Suppressor macrophage treated with lipopolysaccharide for 1 hour (primary cell): ENCODE measurements at regions not wholly inside any gene's neighbourhood (a gene's known extent, or its start where the extent isn't known, plus 50 kb on each side); places are given as distances from the start of the nearest gene placed in this dataset.

Experiments
- DNase-seq, 3 donors: peaks; one replicate each; pipeline ENCODE4 v3.0.0-alpha.2; 2020 to 2022

DNA sequence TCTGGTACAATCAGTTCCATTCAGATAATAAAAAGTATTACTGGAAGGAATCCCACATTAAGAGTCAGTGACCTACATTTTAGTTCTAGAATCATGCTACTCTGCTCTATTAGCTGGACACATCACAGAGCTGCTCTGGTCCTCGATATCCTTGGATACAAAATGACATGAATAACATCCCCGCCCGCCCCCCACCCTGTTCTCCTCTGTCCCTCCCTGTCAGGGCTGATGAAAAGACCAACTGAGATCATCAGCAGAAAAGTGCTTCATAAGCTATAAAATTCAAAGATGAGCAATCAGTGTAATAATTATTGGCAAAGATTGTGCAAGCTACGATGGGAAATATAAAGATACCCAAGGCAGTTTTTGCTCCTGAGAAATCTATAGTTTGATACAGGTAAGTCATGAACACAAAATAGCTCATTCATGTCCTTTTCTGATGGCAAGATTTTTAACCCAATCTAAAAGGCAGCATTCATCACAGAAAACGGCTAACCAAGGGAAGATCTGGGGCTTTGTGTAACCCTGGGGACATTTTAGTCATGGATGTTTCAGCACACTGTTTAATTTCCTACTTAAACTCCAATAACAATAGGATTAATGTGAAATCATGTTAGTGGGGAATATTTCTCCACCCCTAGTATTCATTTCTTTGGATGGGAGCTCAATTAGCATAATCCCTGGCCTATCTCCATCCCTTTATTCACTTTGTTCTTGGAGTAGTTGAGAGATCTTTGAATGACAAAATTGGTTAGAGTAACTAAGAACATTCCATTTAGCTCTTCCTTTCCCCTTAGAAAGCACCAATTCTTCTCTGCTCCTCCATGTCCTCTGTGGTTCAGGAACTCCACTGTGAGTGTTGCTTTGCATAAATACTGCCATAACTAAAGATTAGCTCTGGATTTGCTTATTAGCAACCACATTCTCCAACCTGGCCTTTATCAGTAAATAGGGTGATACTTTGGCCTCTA lies 459.4 kb upstream of the GRIA1 start:
- no peak for DNase-seq

DNA sequence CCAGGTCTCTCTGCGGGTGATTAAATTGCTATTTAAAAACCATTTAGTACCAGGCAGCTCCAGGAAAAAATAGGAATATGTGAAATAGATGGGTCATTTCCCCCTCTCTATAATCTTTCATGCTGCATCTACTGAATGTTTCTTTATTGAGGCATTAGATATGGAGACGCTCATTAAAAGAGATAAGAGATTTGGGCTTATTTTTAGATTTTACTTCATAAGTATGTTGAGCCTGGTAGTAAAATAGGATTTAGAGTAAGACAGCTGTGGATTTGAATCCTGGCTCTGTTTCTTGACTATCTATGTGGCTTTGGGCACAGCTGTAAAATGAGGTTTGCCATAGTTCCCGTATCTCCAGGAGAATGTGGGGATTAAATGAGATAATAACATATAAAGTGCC lies 451.0 kb upstream of the GRIA1 start:
- DNase-seq, result no peak

DNA sequence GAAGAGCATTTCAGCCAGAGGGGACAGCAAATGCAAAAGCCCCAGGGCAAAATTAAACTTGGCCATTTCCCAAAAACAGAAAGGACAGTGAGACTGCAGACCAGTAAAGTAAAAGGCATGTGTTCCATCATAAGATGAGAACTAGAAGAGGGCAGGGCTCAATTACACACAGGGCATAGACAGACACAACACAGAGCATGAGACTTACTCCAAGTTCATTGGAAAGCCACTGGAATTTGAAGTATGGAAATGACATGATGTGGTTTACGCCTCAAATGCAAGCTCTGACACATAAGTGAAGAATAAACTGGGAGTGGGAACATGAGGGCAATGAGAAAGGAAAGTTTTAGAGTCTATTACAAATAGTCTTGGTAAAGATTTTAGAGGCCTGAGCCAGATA lies 446.6 kb upstream of the GRIA1 start:
- no peak for DNase-seq

DNA sequence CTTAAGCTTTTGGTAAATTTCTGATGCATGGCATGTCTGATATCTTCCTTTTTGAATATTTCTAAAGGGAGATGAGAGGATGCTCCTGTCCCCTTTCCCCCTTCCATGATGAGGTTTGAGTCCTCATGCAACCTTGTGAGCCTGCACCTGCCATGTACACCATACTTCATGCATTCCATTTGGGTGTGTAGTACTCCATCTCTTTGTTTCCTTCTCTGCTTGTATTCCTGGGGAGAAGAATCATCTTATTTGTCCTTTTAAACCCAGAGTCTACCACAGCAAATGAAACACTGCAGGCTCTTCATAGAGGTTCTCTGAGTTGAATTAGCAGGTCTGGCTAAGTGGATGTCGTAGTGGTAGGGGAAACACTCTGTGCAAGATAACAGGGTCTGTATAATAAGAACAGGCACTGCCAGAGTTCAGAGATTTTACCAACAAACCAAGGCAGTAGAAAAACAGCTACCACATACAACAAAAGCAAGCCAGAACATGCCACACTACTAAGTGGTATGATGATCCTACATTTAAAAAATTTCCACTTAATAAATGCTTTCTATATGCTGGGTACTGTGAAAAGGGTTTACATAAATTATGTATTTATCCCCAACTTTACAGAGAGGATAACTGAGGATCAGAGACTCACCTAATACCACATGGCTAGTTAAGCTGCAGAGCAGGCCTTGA lies 439.8 kb upstream of the GRIA1 start:
- DNase-seq, result no peak

DNA sequence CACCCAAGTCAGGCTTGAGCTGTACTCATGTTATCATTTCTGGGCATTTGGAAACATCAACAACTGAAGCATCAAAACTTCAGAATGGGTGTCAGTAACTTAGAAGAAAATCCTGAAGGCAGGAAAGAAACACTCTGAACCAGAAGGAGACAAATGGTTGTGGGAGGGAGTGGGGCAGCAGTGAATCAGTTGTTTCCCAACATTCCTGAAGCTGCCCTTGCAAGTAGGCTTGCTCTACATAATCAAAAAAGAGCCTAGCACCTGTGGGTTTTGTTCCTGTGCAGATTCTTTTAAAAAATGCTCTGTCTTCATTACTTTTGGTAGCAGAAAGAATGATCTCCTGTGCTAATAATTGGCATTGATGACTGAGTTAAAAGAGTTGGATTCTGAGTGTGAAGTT lies 424.2 kb upstream of the GRIA1 start:
- DNase-seq, result no peak

DNA sequence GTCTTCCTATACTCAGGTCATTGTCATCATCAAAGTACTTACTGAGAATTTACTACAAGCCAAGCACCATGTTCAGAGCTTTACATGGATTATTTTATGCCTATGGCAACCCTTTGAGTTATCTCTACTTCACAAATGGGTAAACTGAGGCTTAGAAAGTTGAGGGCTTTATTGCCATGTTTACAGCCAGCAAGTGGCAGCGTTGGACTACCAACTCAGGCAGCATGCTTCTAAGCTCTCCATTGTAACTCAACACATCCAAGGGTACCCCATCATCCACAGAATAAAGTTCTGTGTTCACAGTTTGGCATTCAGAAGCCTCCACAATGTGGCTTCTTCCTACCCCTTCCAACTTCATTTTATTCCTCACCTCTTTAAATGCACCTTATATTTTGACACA lies 422.6 kb upstream of the GRIA1 start:
- no peak for DNase-seq

DNA sequence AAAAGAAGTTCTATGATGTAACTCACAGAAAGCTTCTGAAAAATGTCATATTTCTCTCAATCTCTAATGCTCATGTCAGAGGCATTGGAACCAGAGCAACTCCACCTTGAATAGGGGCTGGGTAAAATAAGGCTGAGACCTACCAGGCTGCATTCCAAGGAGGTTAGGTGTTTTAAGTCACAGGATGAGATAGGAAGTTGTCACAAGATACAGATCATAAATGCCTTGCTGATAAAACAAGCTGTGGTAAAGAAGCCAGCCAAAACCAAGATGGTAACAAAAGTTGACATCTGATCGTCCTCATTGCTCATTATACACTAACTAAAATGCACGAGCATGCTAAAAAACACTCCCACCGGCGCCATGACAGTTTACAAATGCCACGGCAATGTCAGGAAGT lies 411.1 kb upstream of the GRIA1 start:
- no peak for DNase-seq

DNA sequence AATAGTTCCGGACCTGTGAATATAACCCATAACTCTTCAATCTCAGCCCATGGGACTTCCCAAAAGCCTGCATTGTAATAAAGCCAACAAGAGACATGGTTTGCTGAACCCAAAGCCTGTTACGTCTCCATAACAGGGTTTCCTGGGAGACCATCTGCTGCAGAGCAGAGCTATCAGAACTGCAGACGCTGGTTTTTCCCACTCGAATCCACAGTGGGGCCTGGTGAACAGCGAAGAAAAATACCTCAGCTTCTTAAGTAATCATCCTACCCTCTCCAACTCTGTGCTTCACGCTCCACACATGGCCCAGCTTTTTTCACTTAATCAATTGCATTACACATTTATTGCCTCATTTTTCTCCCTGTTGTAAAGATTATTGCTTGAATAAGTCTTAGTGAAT lies 409.5 kb upstream of the GRIA1 start:
- no peak for DNase-seq

DNA sequence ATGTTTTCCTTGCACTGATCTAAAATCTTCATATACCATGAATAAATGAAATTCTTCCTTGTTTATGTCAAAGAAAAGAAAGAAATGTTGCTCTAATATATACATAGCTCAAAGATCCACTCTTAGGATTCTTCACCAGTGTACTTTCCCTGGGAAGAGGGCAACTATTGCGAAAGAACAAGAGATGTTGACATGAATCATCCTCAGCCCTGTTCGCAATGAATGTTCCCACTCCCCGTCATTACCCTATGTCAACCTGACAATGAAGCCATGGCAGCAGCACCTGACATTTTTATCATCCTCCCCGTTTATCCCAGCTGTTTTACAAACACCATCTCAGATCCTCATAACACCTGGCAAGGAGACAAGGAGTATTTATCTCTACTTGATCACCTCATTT lies 409.1 kb upstream of the GRIA1 start:
- DNase-seq, result no peak

DNA sequence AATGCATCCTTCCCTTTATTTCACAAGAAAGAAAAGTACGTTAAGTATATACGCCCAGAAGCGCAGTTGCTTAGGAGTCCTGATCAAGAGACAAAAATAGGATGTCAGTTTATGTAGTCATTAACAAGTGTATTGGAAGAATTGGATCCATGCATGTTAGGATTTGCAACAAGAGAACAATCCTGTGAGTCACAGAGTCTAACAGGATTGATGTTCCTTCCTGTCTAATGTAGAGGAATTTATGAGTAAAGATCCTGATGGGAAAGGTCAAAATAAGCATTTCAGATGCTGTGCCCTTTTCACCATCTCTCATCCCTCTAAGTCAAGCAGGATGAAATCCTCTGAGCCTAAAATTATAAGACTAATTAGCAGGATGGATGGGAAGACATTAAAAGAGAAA lies 406.0 kb upstream of the GRIA1 start:
- no peak for DNase-seq

DNA sequence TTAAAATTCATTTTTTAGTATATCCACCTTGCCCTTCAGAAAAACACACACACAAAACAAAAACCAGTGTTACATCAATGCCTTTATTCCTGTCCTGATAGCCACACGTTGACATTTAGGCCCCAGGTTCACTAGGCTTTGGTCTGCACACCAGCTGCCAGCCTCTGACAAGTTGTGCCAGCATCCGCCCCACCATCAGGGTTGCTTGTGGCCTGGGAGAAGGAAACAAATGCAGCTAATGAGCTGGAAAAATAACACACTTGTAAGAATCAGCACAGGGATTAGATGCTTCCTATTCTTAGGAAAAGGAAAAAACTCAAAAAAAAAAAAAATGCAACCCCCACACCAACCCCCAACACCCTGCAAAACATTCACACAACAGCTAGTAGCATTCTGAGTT lies 404.0 kb upstream of the GRIA1 start:
- DNase-seq, result no peak

DNA sequence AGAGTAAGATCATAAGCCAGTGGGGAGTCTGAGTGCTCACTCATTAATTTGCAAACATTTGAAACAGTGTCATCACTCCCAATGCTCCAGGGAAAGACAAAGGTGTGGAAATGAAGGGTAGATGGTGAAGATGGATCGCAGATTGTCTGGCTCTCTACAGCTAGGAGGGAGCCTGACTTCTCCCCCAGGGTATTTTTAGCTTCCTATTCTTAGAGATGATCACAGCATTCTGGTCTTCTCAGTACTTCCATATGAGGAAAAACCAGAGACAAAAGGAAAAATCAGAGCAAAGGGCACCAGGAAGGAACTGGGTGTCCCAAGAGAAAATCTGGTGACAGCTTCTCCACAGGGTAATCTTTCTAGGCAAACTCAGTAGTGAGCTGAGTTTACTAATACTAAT lies 401.9 kb upstream of the GRIA1 start:
- DNase-seq, result no peak

DNA sequence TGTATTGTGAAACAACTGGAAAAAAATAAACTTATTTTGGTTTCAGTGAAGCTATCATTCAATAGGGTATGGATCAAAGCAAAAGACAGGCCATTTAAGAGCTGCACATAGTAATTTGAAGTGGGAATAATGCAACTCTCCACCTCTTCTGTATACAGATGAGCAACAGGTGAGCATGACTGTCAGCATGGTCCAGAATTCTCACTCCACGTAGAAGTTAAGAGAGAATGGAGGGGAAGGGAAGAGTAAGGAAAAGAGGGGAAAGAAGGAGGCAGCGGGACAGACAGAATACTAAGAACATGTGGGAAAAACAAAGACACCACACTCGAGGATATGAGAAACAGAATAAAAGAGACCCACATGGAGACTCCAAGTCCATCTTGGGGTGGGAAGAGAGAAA lies 396.1 kb upstream of the GRIA1 start:
- DNase-seq, result no peak

DNA sequence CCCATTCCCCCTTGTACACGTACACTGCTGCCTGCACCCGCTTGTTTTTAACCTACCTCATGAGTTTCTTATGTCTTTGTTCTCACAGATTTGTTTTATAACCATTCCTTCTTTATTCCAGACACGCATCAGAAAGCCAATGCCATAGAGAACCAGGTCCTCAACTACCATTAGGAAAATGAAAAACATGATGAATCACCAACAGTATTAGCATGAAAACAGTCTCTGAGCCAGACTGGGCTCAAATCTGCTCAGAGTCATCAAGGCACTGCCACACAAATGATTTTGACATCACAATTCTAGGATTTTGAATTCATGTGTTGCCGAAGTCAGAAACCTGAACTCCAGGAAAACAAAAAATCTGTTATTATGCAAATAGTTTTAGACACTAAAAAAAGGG lies 394.1 kb upstream of the GRIA1 start:
- no peak for DNase-seq

DNA sequence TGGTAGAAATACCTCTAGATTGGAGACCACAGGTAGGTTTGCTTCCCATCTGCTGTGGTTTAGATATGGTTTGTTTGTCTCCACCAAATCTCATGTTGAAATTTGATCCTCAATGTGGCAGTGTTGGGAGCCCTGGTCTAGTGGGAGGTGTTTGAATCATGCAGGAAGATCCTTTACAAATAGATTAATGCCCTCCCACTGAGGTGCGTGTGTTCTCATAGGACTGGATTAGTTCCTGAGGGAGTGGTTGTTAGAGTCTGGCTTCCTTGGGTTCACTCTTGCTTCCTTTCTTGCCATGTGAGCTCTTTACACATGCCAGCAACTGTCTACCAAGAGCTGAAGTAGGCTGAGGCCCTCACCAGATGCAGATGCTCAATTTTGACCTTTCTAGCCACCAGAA lies 391.1 kb upstream of the GRIA1 start:
- DNase-seq, result no peak

DNA sequence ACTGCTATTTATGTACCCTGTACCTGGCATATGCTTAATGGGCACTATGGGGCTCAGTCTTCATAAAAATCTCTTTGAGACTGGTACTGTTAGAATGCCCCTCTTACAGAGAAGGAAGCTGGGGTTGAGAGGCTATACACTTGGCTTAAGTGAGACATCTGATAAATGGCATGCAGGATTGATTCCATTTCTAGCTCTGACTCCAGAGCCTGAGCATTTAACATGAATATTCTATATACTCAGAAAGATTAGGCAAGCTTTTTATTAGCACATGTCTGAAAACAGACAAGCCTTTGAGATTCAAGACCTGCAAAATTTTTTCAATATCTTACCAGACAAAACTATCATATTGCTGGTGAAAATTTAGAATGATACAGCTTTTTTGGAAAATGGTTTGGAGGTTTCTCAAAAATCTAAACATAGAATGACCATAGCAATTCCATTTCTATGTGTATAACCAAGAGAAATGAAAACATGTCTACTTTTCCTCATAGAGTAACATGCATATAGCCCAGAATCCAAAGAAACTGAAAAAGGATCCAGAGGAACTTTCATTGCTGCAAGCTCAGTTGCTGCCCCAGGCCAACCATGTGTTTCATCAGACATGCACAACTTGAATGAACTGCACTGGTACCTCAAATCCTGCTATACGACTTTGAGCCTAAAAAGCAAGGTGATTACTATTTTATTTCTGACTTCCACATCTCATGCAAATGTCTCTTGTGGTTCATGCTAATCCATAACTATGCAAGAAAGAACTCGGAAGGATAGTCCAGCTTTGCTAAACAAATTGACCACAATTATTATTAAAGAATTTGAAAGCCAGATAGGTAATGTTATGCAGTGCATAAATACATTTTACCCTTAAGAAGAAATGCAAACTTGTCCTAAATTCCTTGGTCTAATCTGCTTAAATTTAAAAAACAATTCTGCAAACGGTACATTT lies 389.0 kb upstream of the GRIA1 start:
- DNase-seq, result no peak

DNA sequence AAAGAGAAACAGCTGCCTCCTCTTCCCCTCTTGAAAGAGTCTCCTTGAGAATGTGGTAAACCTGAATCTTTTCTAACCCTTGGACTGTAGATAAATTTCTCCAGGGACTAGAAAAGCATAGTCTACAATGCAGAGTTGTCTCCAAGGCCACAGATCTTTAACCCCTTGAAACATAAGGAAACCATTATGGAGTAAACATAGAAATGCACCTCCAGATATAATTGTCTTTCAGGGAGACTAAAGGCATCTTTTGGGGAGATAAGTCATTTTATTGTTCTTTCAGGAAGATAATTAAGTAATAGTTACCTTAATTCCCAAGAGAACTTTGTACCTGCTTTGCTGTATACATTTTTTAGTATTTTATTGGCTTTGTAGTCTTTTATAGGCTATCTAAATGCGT lies 373.6 kb upstream of the GRIA1 start:
- DNase-seq, result no peak

DNA sequence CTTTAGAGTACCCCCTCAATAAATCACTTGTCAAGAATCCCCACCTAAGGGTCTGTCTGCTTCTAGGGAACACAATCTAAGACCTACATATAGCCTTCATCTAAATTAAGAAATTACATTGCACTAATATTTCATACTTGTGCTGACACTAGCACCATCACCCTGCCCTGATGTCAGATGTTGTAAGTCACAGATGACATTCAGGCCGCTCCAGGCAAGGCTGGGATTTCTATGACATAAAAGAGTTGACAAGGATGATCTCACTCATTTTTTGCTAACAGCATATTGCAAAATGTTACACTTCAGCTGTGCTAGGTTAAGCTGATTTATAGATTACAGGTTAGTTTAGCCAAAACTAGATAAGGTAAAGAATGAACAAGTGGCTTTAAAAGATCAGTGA lies 372.5 kb upstream of the GRIA1 start:
- DNase-seq, result no peak

DNA sequence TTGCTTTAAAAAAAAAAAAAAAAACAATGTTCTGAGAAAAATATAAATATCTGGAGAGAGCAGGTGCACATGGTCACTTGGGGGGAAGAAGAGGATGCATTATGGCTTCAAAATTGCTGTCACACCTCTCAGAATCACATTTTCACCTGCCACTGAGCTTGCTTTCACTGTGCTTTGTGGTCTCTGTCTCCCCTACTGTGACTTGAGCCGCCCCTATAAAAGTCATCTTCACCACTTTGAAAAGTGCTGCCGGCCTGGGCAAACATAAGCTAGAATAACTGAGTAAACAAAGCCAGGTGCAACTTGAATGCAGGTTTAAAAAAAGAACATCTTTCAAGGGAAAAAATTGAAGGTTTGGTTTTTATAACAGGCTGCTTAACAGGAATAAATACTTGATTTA lies 368.1 kb upstream of the GRIA1 start:
- DNase-seq, result no peak

DNA sequence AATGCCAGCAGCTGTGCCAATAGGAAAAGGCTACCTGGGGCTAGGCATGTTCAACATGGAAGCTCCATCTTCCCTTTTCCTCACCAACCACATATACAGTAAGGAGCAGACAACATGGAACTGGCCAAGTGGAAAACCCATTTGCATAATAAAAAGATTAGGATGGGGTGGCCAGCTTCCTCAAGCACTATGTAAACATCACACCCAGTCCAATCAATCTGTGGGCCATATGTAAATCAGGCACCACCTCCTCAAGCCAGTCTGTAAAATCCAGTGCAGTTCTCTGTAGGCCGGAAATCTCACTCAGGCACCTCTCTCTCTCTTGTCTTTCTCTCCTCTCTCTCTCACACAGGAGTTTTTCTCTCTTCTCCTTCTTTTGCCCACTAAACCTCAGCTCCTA lies 360.2 kb upstream of the GRIA1 start:
- no peak for DNase-seq

DNA sequence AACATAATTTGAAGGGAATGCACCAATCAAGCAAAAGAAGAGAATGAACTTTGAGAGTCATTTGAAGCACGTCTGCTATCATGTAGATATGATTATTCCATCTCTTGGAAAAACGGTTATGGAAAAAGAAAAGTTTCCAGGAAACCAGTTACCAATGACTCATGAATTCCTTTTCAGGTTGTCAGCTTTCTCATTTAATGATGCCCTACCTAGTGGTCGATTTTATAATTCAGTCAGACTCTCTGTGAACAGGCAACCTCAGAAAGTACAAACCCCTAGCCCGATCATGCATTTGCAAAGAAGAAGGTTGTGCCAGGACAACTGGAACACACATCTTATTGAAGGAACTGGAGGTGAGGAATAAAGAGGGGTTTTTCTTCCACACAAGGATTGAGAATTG lies 355.1 kb upstream of the GRIA1 start:
- DNase-seq, result no peak

DNA sequence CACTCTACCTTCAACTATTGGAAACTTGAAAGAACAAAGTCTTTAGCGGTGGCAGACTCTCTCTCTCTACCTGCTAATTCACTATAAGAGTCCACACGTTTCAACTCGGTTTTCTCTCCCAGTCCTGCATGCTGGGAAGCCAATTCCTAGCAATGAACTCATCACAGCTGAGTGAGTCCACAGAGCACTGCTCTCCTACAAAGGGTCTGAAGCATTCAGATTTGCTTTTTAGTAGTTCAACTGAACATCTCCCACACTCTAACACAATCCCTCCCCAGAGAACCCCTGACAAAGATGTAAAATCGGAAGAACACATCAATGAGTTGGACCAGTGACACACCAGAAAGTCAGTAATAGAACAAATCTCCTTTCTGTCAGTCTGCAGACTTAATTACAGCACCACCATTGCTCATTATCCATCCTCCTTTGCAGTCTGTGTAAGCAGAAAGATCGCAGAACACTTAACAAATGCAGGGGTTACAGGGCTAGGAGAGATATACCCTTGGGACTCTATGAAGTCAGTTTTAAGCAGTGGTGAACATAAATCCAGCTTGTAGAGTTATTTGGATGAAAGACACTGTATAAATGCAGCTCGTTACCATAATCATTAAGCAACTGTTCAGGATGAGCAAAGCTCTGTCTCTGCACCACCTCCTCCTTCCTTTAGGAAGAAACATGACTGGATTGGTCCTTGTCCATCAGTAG lies 353.4 kb upstream of the GRIA1 start:
- DNase-seq, result no peak
